Activated CD4-positive, alpha-beta T cell treated with anti-CD3 and anti-CD28 coated beads, Interleukin-2, amount 50 U/mL, for 16 hours (primary cell): ENCODE measurements at regions not wholly inside any gene's neighbourhood (a gene's known extent, or its start where the extent isn't known, plus 50 kb on each side); places are given as distances from the start of the nearest gene placed in this dataset.

Experiments
- DNase-seq: peaks from one replicate; pipeline ENCODE4 v3.0.0-alpha.2; 2020

- no peak for DNase-seq
Observed at GRCh38 chr2:107323946-107324565, 438.1 kb upstream of the ST6GAL2 start.

- DNase-seq, result no peak
Observed at GRCh38 chr2:107325981-107326786, 440.2 kb upstream of the ST6GAL2 start.

GRCh38 chr2:107334306-107334705 is 448.3 kb upstream of the ST6GAL2 start:
- no peak for DNase-seq

GRCh38 chr2:107336526-107336925 is 450.6 kb upstream of the ST6GAL2 start:
- no peak for DNase-seq

GRCh38 chr2:107337209-107337898 is 451.4 kb upstream of the ST6GAL2 start:
- no peak for DNase-seq

GRCh38 chr2:107338059-107338458 is 452.1 kb upstream of the ST6GAL2 start:
- no peak for DNase-seq

GRCh38 chr2:107338571-107338970 is 452.6 kb upstream of the ST6GAL2 start:
- DNase-seq, result no peak

- DNase-seq, result no peak
Observed at GRCh38 chr2:107340955-107341354, 455.0 kb upstream of the ST6GAL2 start.

- no peak for DNase-seq
Observed at GRCh38 chr2:107349329-107349728, 463.4 kb upstream of the ST6GAL2 start.

GRCh38 chr2:107354175-107354574 is 468.2 kb upstream of the ST6GAL2 start:
- no peak for DNase-seq

GRCh38 chr2:107358362-107358761 is 468.3 kb upstream of the RGPD4 start:
- no peak for DNase-seq

GRCh38 chr2:107359021-107359420 is 467.7 kb upstream of the RGPD4 start:
- DNase-seq, result no peak

- no peak for DNase-seq
Observed at GRCh38 chr2:107361751-107362381, 464.8 kb upstream of the RGPD4 start.

- DNase-seq, result no peak
Observed at GRCh38 chr2:107362993-107363392, 463.7 kb upstream of the RGPD4 start.

- DNase-seq, result no peak
Observed at GRCh38 chr2:107363806-107364205, 462.9 kb upstream of the RGPD4 start.

- DNase-seq, result no peak
Observed at GRCh38 chr2:107364361-107364950, 462.2 kb upstream of the RGPD4 start.

GRCh38 chr2:107374249-107374648 is 452.4 kb upstream of the RGPD4 start:
- no peak for DNase-seq

- no peak for DNase-seq
Observed at GRCh38 chr2:107376909-107377308, 449.8 kb upstream of the RGPD4 start.

- DNase-seq, result no peak
Observed at GRCh38 chr2:107380912-107381311, 445.8 kb upstream of the RGPD4 start.

GRCh38 chr2:107383691-107384090 is 443.0 kb upstream of the RGPD4 start:
- no peak for DNase-seq

GRCh38 chr2:107384422-107384821 is 442.3 kb upstream of the RGPD4 start:
- no peak for DNase-seq

GRCh38 chr2:107385921-107386320 is 440.8 kb upstream of the RGPD4 start:
- no peak for DNase-seq

- no peak for DNase-seq
Observed at GRCh38 chr2:107392241-107392704, 434.4 kb upstream of the RGPD4 start.
